ENCODE measurements at regions not wholly inside any gene's neighbourhood (a gene's known extent, or its start where the extent isn't known, plus 50 kb on each side); places are given as distances from the start of the nearest gene placed in this dataset.

- Histone ChIP-seq H3K36me3 (ENCODE audit: insufficient read depth, low read length) (no peaks in the 10 kb centered on the region), H2AFZ (ENCODE audit: low read depth, low read length) (no peak overlapping the region), H3K27ac (ENCODE audit: low read length) (no peak overlapping the region), H3F3A (ENCODE audit: insufficient read depth, low read length, poor library complexity, severe bottlenecking) (no peaks in the 10 kb centered on the region), H3K4me2 (ENCODE audit: low read length) (no peak overlapping the region), H3K4me3 (ENCODE audit: low read length) (no peak overlapping the region), H3K9me3 (ENCODE audit: low read length) (no peaks in the 10 kb centered on the region), H4K20me1 (ENCODE audit: insufficient read depth) (no peaks in the 10 kb centered on the region), H3K27me3 (ENCODE audit: insufficient read depth, low read depth, low read length) (no peaks in the 10 kb centered on the region), H3K79me2 (replicated peaks; ENCODE audit: insufficient read depth, low read length) (no peaks in the 10 kb centered on the region), H3K9ac (ENCODE audit: low read length) (no peak overlapping the region), H3K9me2 (ENCODE audit: insufficient read depth, low read length) (no peaks in the 10 kb centered on the region)
- TF ChIP-seq, protein P1, sequence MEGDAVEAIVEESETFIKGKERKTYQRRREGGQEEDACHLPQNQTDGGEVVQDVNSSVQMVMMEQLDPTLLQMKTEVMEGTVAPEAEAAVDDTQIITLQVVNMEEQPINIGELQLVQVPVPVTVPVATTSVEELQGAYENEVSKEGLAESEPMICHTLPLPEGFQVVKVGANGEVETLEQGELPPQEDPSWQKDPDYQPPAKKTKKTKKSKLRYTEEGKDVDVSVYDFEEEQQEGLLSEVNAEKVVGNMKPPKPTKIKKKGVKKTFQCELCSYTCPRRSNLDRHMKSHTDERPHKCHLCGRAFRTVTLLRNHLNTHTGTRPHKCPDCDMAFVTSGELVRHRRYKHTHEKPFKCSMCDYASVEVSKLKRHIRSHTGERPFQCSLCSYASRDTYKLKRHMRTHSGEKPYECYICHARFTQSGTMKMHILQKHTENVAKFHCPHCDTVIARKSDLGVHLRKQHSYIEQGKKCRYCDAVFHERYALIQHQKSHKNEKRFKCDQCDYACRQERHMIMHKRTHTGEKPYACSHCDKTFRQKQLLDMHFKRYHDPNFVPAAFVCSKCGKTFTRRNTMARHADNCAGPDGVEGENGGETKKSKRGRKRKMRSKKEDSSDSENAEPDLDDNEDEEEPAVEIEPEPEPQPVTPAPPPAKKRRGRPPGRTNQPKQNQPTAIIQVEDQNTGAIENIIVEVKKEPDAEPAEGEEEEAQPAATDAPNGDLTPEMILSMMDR (IDR thresholded peaks at IDR 0.05; ENCODE audit: poor library complexity, severe bottlenecking) = no peak
Measured at GRCh38 chr2:45332567-45332966, 278.5 kb downstream of the SRBD1 start.

GRCh38 chr2:45332094-45332493 lies 279.0 kb downstream of the SRBD1 start:
- Histone ChIP-seq H3K9me3 (ENCODE audit: low read length) (no peaks in the 10 kb centered on the region), H3K79me2 (replicated peaks; ENCODE audit: insufficient read depth, low read length) (no peaks in the 10 kb centered on the region), H3K9ac (ENCODE audit: low read length) (no peak overlapping the region), H3K4me2 (ENCODE audit: low read length) (no peak overlapping the region), H3K4me3 (ENCODE audit: low read length) (no peak overlapping the region), H3K27ac (ENCODE audit: low read length) (no peak overlapping the region), H2AFZ (ENCODE audit: low read depth, low read length) (no peak overlapping the region), H3K27me3 (ENCODE audit: insufficient read depth, low read depth, low read length) (no peaks in the 10 kb centered on the region), H3K9me2 (ENCODE audit: insufficient read depth, low read length) (no peaks in the 10 kb centered on the region), H4K20me1 (ENCODE audit: insufficient read depth) (no peaks in the 10 kb centered on the region), H3F3A (ENCODE audit: insufficient read depth, low read length, poor library complexity, severe bottlenecking) (no peaks in the 10 kb centered on the region), H3K36me3 (ENCODE audit: insufficient read depth, low read length) (no peaks in the 10 kb centered on the region)
- TF ChIP-seq POLR2AphosphoS5 (IDR thresholded peaks at IDR 0.05) (no peak), SMC3 (conservative IDR thresholded peaks at IDR 0.05; ENCODE audit: poor library complexity) (no peak), EZH2 (IDR thresholded peaks at IDR 0.05; ENCODE audit: borderline replicate concordance, insufficient read depth, low read length, poor library complexity, severe bottlenecking) (no peak), TAF1 (IDR thresholded peaks at IDR 0.05; ENCODE audit: low read depth) (no peak), EP300 (conservative IDR thresholded peaks at IDR 0.05; ENCODE audit: poor library complexity, severe bottlenecking) (no peak), MXI1 (conservative IDR thresholded peaks at IDR 0.05; ENCODE audit: poor library complexity, severe bottlenecking) (no peak), REST (IDR thresholded peaks at IDR 0.05; ENCODE audit: borderline replicate concordance) (no peak), RAD21 (conservative IDR thresholded peaks at IDR 0.05) (no peak)
- TF ChIP-seq, protein P1 (IDR thresholded peaks at IDR 0.05; ENCODE audit: poor library complexity, severe bottlenecking) = no peak
